Hepatocyte (in vitro differentiated cells): ENCODE measurements at regions not wholly inside any gene's neighbourhood (a gene's known extent, or its start where the extent isn't known, plus 50 kb on each side); places are given as distances from the start of the nearest gene placed in this dataset.

Experiments
- CTCF ChIP-seq: fragments of 200-600 bp; sonication (generic); IDR thresholded peaks from 2 replicates; pipeline ENCODE4 v1.5.1; 2016; ENCODE audit warnings: antibody characterized with exemption, mild to moderate bottlenecking; ENCODE audit not compliant: poor library complexity
- EZH2 ChIP-seq: fragments of 200-600 bp; sonication (generic); IDR thresholded peaks from 2 replicates; pipeline ENCODE4 v1.6.1; 2016; ENCODE audit warnings: antibody characterized with exemption, mild to moderate bottlenecking, borderline replicate concordance

DNA sequence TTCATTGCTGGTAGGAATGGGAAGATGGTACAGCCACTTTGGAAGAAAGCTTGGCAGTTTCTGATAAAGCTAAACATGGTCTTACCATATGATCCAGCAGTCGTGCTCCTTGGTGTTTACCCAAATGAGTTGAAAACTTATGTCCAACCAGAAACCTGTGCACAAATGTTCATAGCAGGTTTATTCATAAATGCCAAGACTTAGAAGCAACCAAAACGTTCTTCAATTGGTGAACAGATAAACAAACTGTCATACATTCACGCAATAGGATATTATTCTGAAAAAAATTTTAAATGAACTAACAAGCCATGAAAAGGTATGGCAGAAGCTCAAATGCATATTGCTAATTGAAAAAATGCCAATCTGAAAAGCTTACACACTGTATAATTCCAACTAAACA, 117.1 kb downstream of the LINC00237 start:
- TF ChIP-seq CTCF, result no peak
- TF ChIP-seq EZH2, result no peak
